Progenitor cell of endocrine pancreas (in vitro differentiated cells): ENCODE measurements at regions not wholly inside any gene's neighbourhood (a gene's known extent, or its start where the extent isn't known, plus 50 kb on each side); places are given as distances from the start of the nearest gene placed in this dataset.

ENCODE experiments used
- DNase-seq: peaks from one replicate; pipeline ENCODE4 v3.0.0; 2021; ENCODE audit warnings: low spot score; ENCODE audit not compliant: unreplicated experiment
- H3K27ac Mint-ChIP-seq: 2 replicates; pipeline ENCODE4 v1.8.0; 2021; ENCODE audit warnings: mild to moderate bottlenecking, moderate library complexity, mixed read lengths
- H3K27me3 Mint-ChIP-seq: 2 replicates; pipeline ENCODE4 v1.8.0; 2021; ENCODE audit warnings: mixed read lengths
- H3K36me3 Mint-ChIP-seq: 2 replicates; pipeline ENCODE4 v1.8.0; 2022; ENCODE audit warnings: mixed read lengths; ENCODE audit not compliant: insufficient read depth
- H3K4me1 Mint-ChIP-seq: 2 replicates; pipeline ENCODE4 v1.8.0; 2021; ENCODE audit warnings: low read depth, mixed read lengths
- H3K4me3 Mint-ChIP-seq: 2 replicates; pipeline ENCODE4 v1.8.0; 2021; ENCODE audit warnings: low read depth, mild to moderate bottlenecking, moderate library complexity, mixed read lengths
- H3K9me3 Mint-ChIP-seq: 2 replicates; pipeline ENCODE4 v1.8.0; 2021; ENCODE audit warnings: low read depth, mixed read lengths
- TF ChIP-seq, protein P1 (sequence below): fragments of 200-600 bp; sonication (generic); IDR thresholded peaks from one replicate; pipeline ENCODE4 v1.5.0; 2021; ENCODE audit warnings: antibody characterized with exemption, mild to moderate bottlenecking; ENCODE audit not compliant: unreplicated experiment

DNA sequence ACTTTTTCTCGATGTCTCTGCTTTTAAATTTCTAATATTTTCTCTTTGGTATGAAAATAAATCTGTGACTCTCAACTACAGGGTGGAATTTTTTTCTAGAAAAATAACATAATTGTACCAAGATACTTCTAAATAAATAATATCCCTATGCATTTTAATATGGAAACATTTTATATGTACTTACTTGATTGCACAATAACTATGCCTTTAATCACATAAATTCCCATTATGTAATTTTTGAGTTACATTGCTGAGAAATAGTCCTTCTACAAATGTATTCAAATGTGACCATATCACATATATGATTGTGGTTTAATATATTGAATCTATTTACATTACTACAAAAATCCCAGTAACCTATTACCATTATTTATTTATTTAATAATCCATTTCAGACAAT lies 1543.3 kb upstream of the PABPC4L start:
- Mint-ChIP-seq H3K27me3 (no peaks in the 10 kb centered on the region), H3K9me3 (peaks cover 14% of the 10 kb centered on the region), H3K4me3 (no peak overlapping the region), H3K36me3 (no peaks in the 10 kb centered on the region), H3K27ac (no peak overlapping the region), H3K4me1 (no peaks in the 10 kb centered on the region)
- no peak for DNase-seq
- TF ChIP-seq, protein P1, sequence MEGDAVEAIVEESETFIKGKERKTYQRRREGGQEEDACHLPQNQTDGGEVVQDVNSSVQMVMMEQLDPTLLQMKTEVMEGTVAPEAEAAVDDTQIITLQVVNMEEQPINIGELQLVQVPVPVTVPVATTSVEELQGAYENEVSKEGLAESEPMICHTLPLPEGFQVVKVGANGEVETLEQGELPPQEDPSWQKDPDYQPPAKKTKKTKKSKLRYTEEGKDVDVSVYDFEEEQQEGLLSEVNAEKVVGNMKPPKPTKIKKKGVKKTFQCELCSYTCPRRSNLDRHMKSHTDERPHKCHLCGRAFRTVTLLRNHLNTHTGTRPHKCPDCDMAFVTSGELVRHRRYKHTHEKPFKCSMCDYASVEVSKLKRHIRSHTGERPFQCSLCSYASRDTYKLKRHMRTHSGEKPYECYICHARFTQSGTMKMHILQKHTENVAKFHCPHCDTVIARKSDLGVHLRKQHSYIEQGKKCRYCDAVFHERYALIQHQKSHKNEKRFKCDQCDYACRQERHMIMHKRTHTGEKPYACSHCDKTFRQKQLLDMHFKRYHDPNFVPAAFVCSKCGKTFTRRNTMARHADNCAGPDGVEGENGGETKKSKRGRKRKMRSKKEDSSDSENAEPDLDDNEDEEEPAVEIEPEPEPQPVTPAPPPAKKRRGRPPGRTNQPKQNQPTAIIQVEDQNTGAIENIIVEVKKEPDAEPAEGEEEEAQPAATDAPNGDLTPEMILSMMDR, result no peak

DNA sequence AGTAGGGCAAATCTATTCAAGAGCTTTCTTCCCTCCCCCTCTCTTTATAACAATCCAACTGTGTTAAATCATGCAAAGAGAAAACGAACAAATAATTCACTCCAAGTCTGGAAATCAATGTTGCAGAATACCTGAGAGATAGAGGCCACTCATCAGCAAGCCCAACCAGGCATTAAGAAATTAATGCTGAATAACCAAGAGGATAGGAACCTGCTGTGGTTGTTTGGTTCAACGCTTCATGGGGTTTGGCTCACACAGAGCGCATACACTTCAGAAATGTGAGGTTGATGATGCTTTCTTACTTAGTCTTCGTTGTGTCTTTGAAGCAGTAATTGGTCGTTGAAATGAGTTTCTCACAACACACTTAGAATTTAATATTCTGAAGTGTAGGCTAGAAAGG lies 1540.0 kb upstream of the PABPC4L start:
- H3K9me3 Mint-ChIP-seq, result no peaks in the 10 kb centered on the region
- TF ChIP-seq, protein P1, result no peak
- no peak overlapping the region for H3K4me3 Mint-ChIP-seq
- no peak for DNase-seq
- H3K27ac Mint-ChIP-seq, result no peak overlapping the region
- H3K27me3 Mint-ChIP-seq, result no peaks in the 10 kb centered on the region
- H3K4me1 Mint-ChIP-seq, result no peaks in the 10 kb centered on the region
- H3K36me3 Mint-ChIP-seq, result no peaks in the 10 kb centered on the region

DNA sequence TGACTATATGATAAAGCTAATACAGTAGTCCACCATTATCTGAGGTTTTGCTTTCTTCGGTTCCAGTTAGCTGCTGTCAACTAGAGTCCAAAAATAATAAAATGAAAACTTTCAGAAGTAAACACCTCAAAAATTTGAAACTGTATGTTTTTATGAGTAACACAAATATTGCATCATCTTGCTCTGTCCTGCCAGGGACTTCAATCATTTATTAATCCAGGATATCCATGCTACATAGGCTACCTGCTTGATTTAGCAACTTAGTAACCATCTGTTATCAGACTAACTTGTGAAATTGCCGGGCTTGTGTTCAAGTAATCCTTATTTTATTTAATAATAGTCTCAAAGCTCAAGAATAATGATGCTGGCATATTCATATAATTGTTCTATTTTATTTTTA lies 1537.8 kb upstream of the PABPC4L start:
- Mint-ChIP-seq H3K4me1 (no peaks in the 10 kb centered on the region), H3K9me3 (no peaks in the 10 kb centered on the region), H3K27ac (no peak overlapping the region), H3K36me3 (no peaks in the 10 kb centered on the region), H3K4me3 (no peak overlapping the region), H3K27me3 (no peaks in the 10 kb centered on the region)
- no peak for DNase-seq
- TF ChIP-seq, protein P1, result no peak

DNA sequence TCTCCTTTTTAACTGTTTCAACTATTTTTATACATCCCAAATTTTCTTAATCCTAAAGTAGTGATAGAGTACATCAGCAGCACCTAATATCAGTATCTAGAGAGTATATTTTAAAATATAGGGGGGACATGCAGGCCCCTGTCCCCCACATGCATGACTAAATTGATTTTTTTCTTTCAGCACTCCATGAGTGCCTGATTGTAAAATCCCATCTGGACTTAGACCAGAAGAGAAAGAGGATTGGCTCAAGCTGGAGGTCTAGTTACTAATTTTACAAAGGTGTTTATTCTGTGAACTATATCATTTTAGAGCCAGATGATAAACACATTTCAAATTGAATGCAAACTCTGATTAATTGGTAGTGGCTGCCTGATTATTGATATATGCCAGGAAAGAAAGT lies 1533.9 kb upstream of the PABPC4L start:
- TF ChIP-seq, protein P1, result no peak
- Mint-ChIP-seq H3K36me3 (no peaks in the 10 kb centered on the region), H3K9me3 (no peaks in the 10 kb centered on the region), H3K4me3 (no peak overlapping the region), H3K27ac (no peak overlapping the region), H3K27me3 (no peaks in the 10 kb centered on the region), H3K4me1 (no peaks in the 10 kb centered on the region)
- no peak for DNase-seq

DNA sequence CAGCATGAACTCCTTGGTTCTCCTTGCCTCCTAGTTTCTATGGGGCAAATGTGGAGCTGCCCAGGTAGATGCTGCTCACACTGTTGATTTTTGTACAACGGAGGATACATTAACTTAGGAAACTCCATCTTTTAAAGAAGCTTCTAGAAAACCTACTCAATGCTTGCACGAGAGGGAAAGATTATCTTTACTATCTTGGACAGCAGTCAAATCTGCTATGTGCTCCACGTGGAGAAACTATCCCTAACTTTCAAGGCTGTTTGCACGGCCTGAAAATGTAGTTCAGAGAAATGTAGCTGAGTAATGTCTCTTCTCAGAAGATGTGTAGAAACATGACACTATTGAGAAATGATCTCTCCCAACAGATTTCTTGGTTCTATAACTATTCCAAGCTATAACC lies 1530.9 kb upstream of the PABPC4L start:
- Mint-ChIP-seq H3K36me3 (no peaks in the 10 kb centered on the region), H3K27ac (no peak overlapping the region), H3K27me3 (no peaks in the 10 kb centered on the region), H3K9me3 (no peaks in the 10 kb centered on the region), H3K4me3 (no peak overlapping the region), H3K4me1 (no peaks in the 10 kb centered on the region)
- TF ChIP-seq, protein P1, result no peak
- no peak for DNase-seq
